ENCODE measurements at regions not wholly inside any gene's neighbourhood (a gene's known extent, or its start where the extent isn't known, plus 50 kb on each side); places are given as distances from the start of the nearest gene placed in this dataset.

GRCh38 chr2:154588838-154589237 lies 109.7 kb upstream of the KCNJ3 start:
- no peak for TF ChIP-seq CTCF (conservative IDR thresholded peaks at IDR 0.05; ENCODE audit: low read length)
- TF ChIP-seq EZH2phosphoT487 (IDR thresholded peaks at IDR 0.05; ENCODE audit: borderline replicate concordance, low read depth, low read length) = no peak
